HCT116 (cell line): ENCODE measurements at regions not wholly inside any gene's neighbourhood (a gene's known extent, or its start where the extent isn't known, plus 50 kb on each side); places are given as distances from the start of the nearest gene placed in this dataset.

Experiments
- ATAC-seq: fragments of 200-7000 bp; cut with Tn5 transposase; 2 replicates; pipeline ENCODE4 v1.9.1; 2020; ENCODE audit warnings: mild to moderate bottlenecking, moderate library complexity
- BruUV-seq: library from RNA; stranded (reverse); fragments of 400-500 nt; replicated peaks from 2 replicates; lab custom pipeline; 2021; lab: Mats Ljungman, UMichigan
- CTCF ChIA-PET: fragments of 300-600 bp; sonication (Branson Sonifier 250); formaldehyde crosslinking; loops from one replicate; lab custom pipeline; 2021; ENCODE audit warnings: antibody characterized with exemption; lab: Charles Lee
- POLR2A ChIA-PET: fragments of 300-600, 350-600 bp; sonication (Branson Sonifier 250); formaldehyde crosslinking; loops from one replicate; lab custom pipeline; 2021; ENCODE audit warnings: antibody characterized with exemption; lab: Charles Lee
- RAD21 ChIA-PET, 2 experiments: fragments of 300-600 bp; sonication (Branson Sonifier 250); formaldehyde crosslinking; loops; one replicate each; lab custom pipeline; 2023; ENCODE audit warnings: low total read pairs in 2 of 2; ENCODE audit not compliant: uncharacterized antibody in 2 of 2, unreplicated experiment in 2 of 2, low non-redundant PET in 1 of 2; lab: Charles Lee
- DNase-seq: peaks from one replicate; pipeline ENCODE4 v3.0.0-alpha.2; 2010; ENCODE audit warnings: low read depth, low spot score
- H2AFZ ChIP-seq: fragments of 200-600 bp; shearing (Covaris generic), sonication (generic); 2 replicates; pipeline ENCODE4 v1.6.1; 2017; ENCODE audit warnings: low read depth, mixed run types, mixed read lengths, antibody characterized with exemption, low read length; ENCODE audit not compliant: poor library complexity, severe bottlenecking
- H3K27ac ChIP-seq: 2 replicates; pipeline ENCODE4 v1.5.1; 2012; ENCODE audit warnings: low read depth, low read length
- H3K27me3 ChIP-seq: fragments of 200-600 bp; sonication (generic); 2 replicates; pipeline ENCODE4 v1.6.1; 2016; ENCODE audit warnings: mixed run types, low read length, mixed read lengths; ENCODE audit not compliant: insufficient read depth
- H3K36me3 ChIP-seq, 2 experiments: fragments of 200-500 bp in 1 of 2; fragments of 200-600 bp in 1 of 2; sonication (Bioruptor generic) in 1 of 2; sonication (generic) in 1 of 2; 2 replicates each; pipeline versions ENCODE4 v1.5.1 to v1.6.1; 2014 to 2016; ENCODE audit warnings: low read length in 2 of 2, inconsistent platforms in 1 of 2, mixed read lengths in 1 of 2, mixed run types in 1 of 2; ENCODE audit not compliant: insufficient read depth in 2 of 2, control insufficient read depth in 1 of 2
- H3K4me1 ChIP-seq, 2 experiments: fragments of 200-600 bp in 1 of 2; sonication (generic) in 1 of 2; 2 replicates each; pipeline versions ENCODE4 v1.5.1 to v1.6.1; 2012 to 2017; ENCODE audit warnings: low read length in 2 of 2, inconsistent platforms in 1 of 2, mild to moderate bottlenecking in 1 of 2, mixed read lengths in 1 of 2, mixed run types in 1 of 2, moderate library complexity in 1 of 2; ENCODE audit not compliant: insufficient read depth in 2 of 2, control insufficient read depth in 1 of 2
- H3K4me2 ChIP-seq: fragments of 200-600 bp; sonication (generic); 2 replicates; pipeline ENCODE4 v1.6.1; 2017; ENCODE audit warnings: mixed run types, low read length, mixed read lengths
- H3K4me3 ChIP-seq, 2 experiments: fragments of 200-600 bp in 1 of 2; sonication (generic) in 1 of 2; replicated peaks in 1 of 2; 2 replicates each; pipeline ENCODE4 v1.5.1; 2011 to 2016; ENCODE audit warnings: low read length in 2 of 2, control low read depth in 1 of 2, low read depth in 1 of 2, mild to moderate bottlenecking in 1 of 2, mixed read lengths in 1 of 2, mixed run types in 1 of 2
- H3K79me2 ChIP-seq: fragments of 200-600 bp; sonication (generic); 2 replicates; pipeline ENCODE4 v1.6.1; 2017; ENCODE audit warnings: mild to moderate bottlenecking, mixed run types, low read length, moderate library complexity, mixed read lengths; ENCODE audit not compliant: insufficient read depth
- H3K9ac ChIP-seq: fragments of 200-600 bp; sonication (generic); 2 replicates; pipeline ENCODE4 v1.6.1; 2016; ENCODE audit warnings: low read length, mixed read lengths
- H3K9me2 ChIP-seq: fragments of 200-600 bp; sonication (generic), shearing (Covaris generic); 2 replicates; pipeline ENCODE4 v1.6.1; 2017; ENCODE audit warnings: mixed run types, mild to moderate bottlenecking, moderate library complexity; ENCODE audit not compliant: insufficient read depth
- H3K9me3 ChIP-seq, 2 experiments: fragments of 200-500 bp in 1 of 2; fragments of 200-600 bp in 1 of 2; sonication (Bioruptor generic) in 1 of 2; sonication (generic) in 1 of 2; 2 replicates each; pipeline ENCODE4 v1.6.1; 2014 to 2017; ENCODE audit warnings: low read length in 2 of 2, mixed read lengths in 2 of 2, inconsistent platforms in 1 of 2, low read depth in 1 of 2, mild to moderate bottlenecking in 1 of 2, mixed run types in 1 of 2, moderate library complexity in 1 of 2; ENCODE audit not compliant: control insufficient read depth in 1 of 2, insufficient read depth in 1 of 2
- H4K20me1 ChIP-seq: fragments of 200-600 bp; sonication (generic), shearing (Covaris generic); 2 replicates; pipeline ENCODE4 v1.6.1; 2017; ENCODE audit warnings: mixed run types, mild to moderate bottlenecking, moderate library complexity; ENCODE audit not compliant: insufficient read depth
- CBX3 ChIP-seq: IDR thresholded peaks from 2 replicates; pipeline ENCODE4 v1.6.1; 2012; ENCODE audit warnings: low read depth
- CEBPB ChIP-seq: IDR thresholded peaks from 2 replicates; pipeline ENCODE4 v1.6.1; 2012; ENCODE audit warnings: low read depth
- CTCF ChIP-seq, 3 experiments: fragments of 200-600 bp in 1 of 3; sonication (generic) in 1 of 3; IDR thresholded peaks in 2 of 3; conservative IDR thresholded peaks in 1 of 3; 2 replicates each; pipeline ENCODE4 v1.5.1; 2012 to 2017; ENCODE audit warnings: low read depth in 2 of 3, low read length in 2 of 3, antibody characterized with exemption in 1 of 3, borderline replicate concordance in 1 of 3, control low read depth in 1 of 3, mild to moderate bottlenecking in 1 of 3, mixed read lengths in 1 of 3, mixed run types in 1 of 3, moderate library complexity in 1 of 3; ENCODE audit not compliant: insufficient read depth in 1 of 3
- EGR1 ChIP-seq: IDR thresholded peaks from 2 replicates; pipeline ENCODE4 v1.6.1; 2012; ENCODE audit warnings: low read depth
- FOSL1 ChIP-seq: IDR thresholded peaks from 2 replicates; pipeline ENCODE4 v1.6.1; 2012; ENCODE audit warnings: low read depth
- MAX ChIP-seq: IDR thresholded peaks from 2 replicates; pipeline ENCODE4 v1.6.1; 2012
- SP1 ChIP-seq: IDR thresholded peaks from 2 replicates; pipeline ENCODE4 v1.6.1; 2012; ENCODE audit warnings: low read depth
- TCF7L2 ChIP-seq: IDR thresholded peaks from 2 replicates; pipeline ENCODE4 v1.7.0; 2011; ENCODE audit warnings: borderline replicate concordance, inconsistent platforms; ENCODE audit not compliant: insufficient read depth, insufficient read length; ENCODE audit errors: extremely low read depth
- YY1 ChIP-seq: IDR thresholded peaks from 2 replicates; pipeline ENCODE4 v1.6.1; 2011; ENCODE audit warnings: low read length, low read depth, moderate library complexity, mild to moderate bottlenecking; ENCODE audit not compliant: insufficient replicate concordance; ENCODE audit errors: extremely low read depth
- ZFX ChIP-seq: fragments of 450-650 bp; IDR thresholded peaks from 2 replicates; pipeline ENCODE4 v1.6.1; 2017
- ZNF274 ChIP-seq: fragments of 200-500 bp; sonication (Bioruptor generic); IDR thresholded peaks from 2 replicates; pipeline ENCODE4 v1.6.1; 2014; ENCODE audit warnings: mild to moderate bottlenecking, low read depth, low read length, inconsistent platforms
- intact Hi-C: fragments of 100-400 bp; cut with micrococcal nuclease; formaldehyde crosslinking; loops from 2 replicates; pipeline ENCODE4 v1.10.0; 2022

- POLR2A ChIA-PET, result no interaction called here
- no peak for DNase-seq
- no peaks in the 10 kb centered on the region for H3K9me3 ChIP-seq
- no peaks in the 10 kb centered on the region for H3K9me2 ChIP-seq
- H3K9ac ChIP-seq, result no peak overlapping the region
- no peaks in the 10 kb centered on the region; the same call in 1 of the 2 replicates for H3K27me3 ChIP-seq
- no peak overlapping the region for H3K27ac ChIP-seq
- no TSS peak for BruUV-seq
- H3K79me2 ChIP-seq, result no peaks in the 10 kb centered on the region
- H2AFZ ChIP-seq, result no peak overlapping the region
- H4K20me1 ChIP-seq, result no peaks in the 10 kb centered on the region
- TF ChIP-seq CTCF (IDR thresholded peaks at IDR 0.05 in 2 of 3, conservative IDR thresholded peaks at IDR 0.05 in 1 of 3; ENCODE audit: borderline replicate concordance in 1 of 3, insufficient read depth in 1 of 3, low read depth in 2 of 3, low read length in 2 of 3) (no peak), YY1 (no peak), FOSL1 (no peak), ZFX (no peak), EGR1 (no peak), SP1 (no peak), CBX3 (no peak), ZNF274 (no peak)
- RAD21 ChIA-PET, result no interaction called here
- no peaks in the 10 kb centered on the region for H3K36me3 ChIP-seq
- ATAC-seq, result no peak
- intact Hi-C loops, result no loop called here
- no peak overlapping the region for H3K4me3 ChIP-seq
- peaks cover 0 to 2% of the 10 kb centered on the region in 2 experiments; a peak in 1 of 4 replicates for H3K4me1 ChIP-seq
- no peak overlapping the region for H3K4me2 ChIP-seq
- CTCF ChIA-PET, result interaction anchor here (1.1 kb wide), 1 partner anchor 12 kb away, joined by 3 read pairs; no protein-coding TSS in a partner anchor
Observed at GRCh38 chr20:23222531-23223200, 127.9 kb upstream of the NXT1 start.

- no peak overlapping the region for H3K4me3 ChIP-seq
- BruUV-seq, result no TSS peak
- no peak overlapping the region for H2AFZ ChIP-seq
- H3K9me2 ChIP-seq, result no peaks in the 10 kb centered on the region
- H3K36me3 ChIP-seq, result no peaks in the 10 kb centered on the region
- H4K20me1 ChIP-seq, result no peaks in the 10 kb centered on the region
- H3K4me2 ChIP-seq, result no peak overlapping the region
- ChIA-PET POLR2A (no interaction called here), CTCF (no interaction called here), RAD21 (no interaction called here)
- no peak overlapping the region for H3K27ac ChIP-seq
- H3K9ac ChIP-seq, result no peak overlapping the region
- intact Hi-C loops, result no loop called here
- no peaks in the 10 kb centered on the region for H3K4me1 ChIP-seq
- H3K27me3 ChIP-seq, result peaks cover 7% of the 10 kb centered on the region; the same call in 1 of the 2 replicates
- DNase-seq, result no peak
- H3K79me2 ChIP-seq, result no peaks in the 10 kb centered on the region
- no peaks in the 10 kb centered on the region for H3K9me3 ChIP-seq
- no peak for ATAC-seq
- TF ChIP-seq CTCF (IDR thresholded peaks at IDR 0.05 in 2 of 3, conservative IDR thresholded peaks at IDR 0.05 in 1 of 3; ENCODE audit: borderline replicate concordance in 1 of 3, insufficient read depth in 1 of 3, low read depth in 2 of 3, low read length in 2 of 3) (no peak), TCF7L2 (no peak), CEBPB (no peak), EGR1 (no peak), MAX (no peak)
Observed at GRCh38 chr20:23217023-23217422, 130.9 kb upstream of the CD93 start.
